HG02678 (cell line): ENCODE measurements at regions not wholly inside any gene's neighbourhood (a gene's known extent, or its start where the extent isn't known, plus 50 kb on each side); places are given as distances from the start of the nearest gene placed in this dataset.
A peak's percentile ranks its signal among the peaks of the same experiment; 100 is the strongest.

Experiments
- ATAC-seq: cut with Tn5 transposase; IDR thresholded peaks from one replicate; pipeline ENCODE4 v1.9.1; 2021; ENCODE audit warnings: mild to moderate bottlenecking, moderate library complexity; ENCODE audit not compliant: unreplicated experiment

- ATAC-seq: peak; percentile 52
Measured at GRCh38 chr14:101705733-101706508, 55.6 kb upstream of the PPP2R5C start.

GRCh38 chr14:101706509-101707067 lies 54.9 kb upstream of the PPP2R5C start:
- ATAC-seq: no peak

- ATAC-seq: no peak
Measured at GRCh38 chr14:101707068-101707842, 54.3 kb upstream of the PPP2R5C start.

- ATAC-seq: no peak
Measured at GRCh38 chr14:101707863-101708620, 53.5 kb upstream of the PPP2R5C start.

- no peak for ATAC-seq
Measured at GRCh38 chr14:101708853-101709532, 52.5 kb upstream of the PPP2R5C start.

- ATAC-seq: no peak
Measured at GRCh38 chr14:101709533-101709881, 52.0 kb upstream of the PPP2R5C start.

GRCh38 chr14:101709962-101710931 lies 51.3 kb upstream of the PPP2R5C start:
- no peak for ATAC-seq

- no peak for ATAC-seq
Measured at GRCh38 chr14:101711041-101711856, 50.3 kb upstream of the PPP2R5C start.
